Ishikawa (cell line): ENCODE measurements at regions not wholly inside any gene's neighbourhood (a gene's known extent, or its start where the extent isn't known, plus 50 kb on each side); places are given as distances from the start of the nearest gene placed in this dataset.

Source experiments
- CEBPB ChIP-seq: IDR thresholded peaks from 2 replicates; pipeline ENCODE4 v1.6.1; 2012
- CREB1 ChIP-seq: IDR thresholded peaks from 2 replicates; pipeline ENCODE4 v1.6.1; 2012; ENCODE audit warnings: low read depth
- EGR1 ChIP-seq: IDR thresholded peaks from 2 replicates; pipeline ENCODE4 v1.6.1; 2012
- EP300 ChIP-seq: IDR thresholded peaks from 2 replicates; pipeline ENCODE4 v1.6.1; 2012; ENCODE audit warnings: borderline replicate concordance
- FOXM1 ChIP-seq: IDR thresholded peaks from 2 replicates; pipeline ENCODE4 v1.6.1; 2012; ENCODE audit warnings: low read depth, borderline replicate concordance
- NFIC ChIP-seq: IDR thresholded peaks from 2 replicates; pipeline ENCODE4 v1.6.1; 2012
- RAD21 ChIP-seq: IDR thresholded peaks from 2 replicates; pipeline ENCODE4 v1.6.1; 2012; ENCODE audit warnings: low read depth
- TAF1 ChIP-seq: IDR thresholded peaks from 2 replicates; pipeline ENCODE4 v1.6.1; 2012; ENCODE audit warnings: low read depth, mild to moderate bottlenecking
- TCF12 ChIP-seq: IDR thresholded peaks from 2 replicates; pipeline ENCODE4 v1.6.1; 2012; ENCODE audit warnings: low read depth
- TEAD4 ChIP-seq: IDR thresholded peaks from 2 replicates; pipeline ENCODE4 v1.6.1; 2012
- USF1 ChIP-seq: IDR thresholded peaks from 2 replicates; pipeline ENCODE4 v1.6.1; 2012
- YY1 ChIP-seq: IDR thresholded peaks from 2 replicates; pipeline ENCODE4 v1.6.1; 2012; ENCODE audit warnings: low read depth
- ZBTB7A ChIP-seq: IDR thresholded peaks from 2 replicates; pipeline ENCODE4 v1.6.1; 2012; ENCODE audit warnings: low read depth
- TF ChIP-seq, protein P1 (sequence below): IDR thresholded peaks from 2 replicates; pipeline ENCODE4 v1.6.1; 2012; ENCODE audit warnings: low read depth, mild to moderate bottlenecking
- TF ChIP-seq, protein P2 (sequence below): IDR thresholded peaks from 2 replicates; pipeline ENCODE4 v1.6.1; 2012

DNA sequence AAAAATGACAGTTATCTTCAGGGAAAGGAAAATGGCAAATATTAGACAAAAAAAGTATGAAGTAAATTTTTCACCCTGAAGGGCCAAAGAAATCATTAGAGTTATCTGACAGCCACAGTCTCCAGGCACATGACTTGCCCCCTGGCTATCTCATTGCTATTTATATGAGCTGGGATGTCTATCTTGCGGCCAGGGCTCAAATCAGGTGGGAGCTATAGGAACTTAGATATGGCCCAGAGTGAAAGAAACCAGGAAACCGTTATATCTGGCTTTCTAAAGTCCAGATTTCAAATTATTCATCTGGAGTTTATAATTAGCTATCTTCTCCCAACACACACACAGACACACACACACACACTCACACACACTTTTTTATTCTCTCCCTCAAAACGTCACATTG lies 135.3 kb upstream of the EEF1E1 start:
- TF ChIP-seq TAF1 (no peak), EP300 (no peak), CEBPB (no peak), TEAD4 (no peak)
- TF ChIP-seq, protein P1, sequence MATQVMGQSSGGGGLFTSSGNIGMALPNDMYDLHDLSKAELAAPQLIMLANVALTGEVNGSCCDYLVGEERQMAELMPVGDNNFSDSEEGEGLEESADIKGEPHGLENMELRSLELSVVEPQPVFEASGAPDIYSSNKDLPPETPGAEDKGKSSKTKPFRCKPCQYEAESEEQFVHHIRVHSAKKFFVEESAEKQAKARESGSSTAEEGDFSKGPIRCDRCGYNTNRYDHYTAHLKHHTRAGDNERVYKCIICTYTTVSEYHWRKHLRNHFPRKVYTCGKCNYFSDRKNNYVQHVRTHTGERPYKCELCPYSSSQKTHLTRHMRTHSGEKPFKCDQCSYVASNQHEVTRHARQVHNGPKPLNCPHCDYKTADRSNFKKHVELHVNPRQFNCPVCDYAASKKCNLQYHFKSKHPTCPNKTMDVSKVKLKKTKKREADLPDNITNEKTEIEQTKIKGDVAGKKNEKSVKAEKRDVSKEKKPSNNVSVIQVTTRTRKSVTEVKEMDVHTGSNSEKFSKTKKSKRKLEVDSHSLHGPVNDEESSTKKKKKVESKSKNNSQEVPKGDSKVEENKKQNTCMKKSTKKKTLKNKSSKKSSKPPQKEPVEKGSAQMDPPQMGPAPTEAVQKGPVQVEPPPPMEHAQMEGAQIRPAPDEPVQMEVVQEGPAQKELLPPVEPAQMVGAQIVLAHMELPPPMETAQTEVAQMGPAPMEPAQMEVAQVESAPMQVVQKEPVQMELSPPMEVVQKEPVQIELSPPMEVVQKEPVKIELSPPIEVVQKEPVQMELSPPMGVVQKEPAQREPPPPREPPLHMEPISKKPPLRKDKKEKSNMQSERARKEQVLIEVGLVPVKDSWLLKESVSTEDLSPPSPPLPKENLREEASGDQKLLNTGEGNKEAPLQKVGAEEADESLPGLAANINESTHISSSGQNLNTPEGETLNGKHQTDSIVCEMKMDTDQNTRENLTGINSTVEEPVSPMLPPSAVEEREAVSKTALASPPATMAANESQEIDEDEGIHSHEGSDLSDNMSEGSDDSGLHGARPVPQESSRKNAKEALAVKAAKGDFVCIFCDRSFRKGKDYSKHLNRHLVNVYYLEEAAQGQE: no peak

DNA sequence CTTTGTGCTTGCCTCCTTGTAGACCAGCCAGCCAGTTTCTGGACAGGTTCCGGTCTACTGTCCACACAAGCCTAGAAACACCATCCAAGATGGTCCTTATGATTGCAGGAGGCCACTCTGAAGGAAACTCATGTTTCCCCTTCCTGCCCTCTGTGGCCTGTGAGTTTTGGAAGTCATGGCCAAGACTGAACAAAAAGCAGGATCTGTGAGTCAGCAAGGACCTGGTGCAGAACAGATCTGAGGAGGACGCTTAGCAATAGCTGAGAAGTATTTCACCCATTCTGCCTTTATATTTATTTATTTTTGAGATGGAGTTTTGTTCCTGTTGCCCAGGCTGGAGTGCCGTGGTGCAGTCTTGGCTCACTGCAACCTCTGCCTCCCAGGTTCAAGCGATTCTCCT lies 134.6 kb upstream of the EEF1E1 start:
- no peak for TF ChIP-seq TEAD4
- no peak for TF ChIP-seq TAF1
- TF ChIP-seq EP300: no peak
- no peak for TF ChIP-seq EGR1

GRCh38 chr6:8234321-8234720 lies 132.0 kb upstream of the EEF1E1 start:
- TF ChIP-seq YY1: no peak
- TF ChIP-seq CEBPB: no peak
- TF ChIP-seq, protein P2, sequence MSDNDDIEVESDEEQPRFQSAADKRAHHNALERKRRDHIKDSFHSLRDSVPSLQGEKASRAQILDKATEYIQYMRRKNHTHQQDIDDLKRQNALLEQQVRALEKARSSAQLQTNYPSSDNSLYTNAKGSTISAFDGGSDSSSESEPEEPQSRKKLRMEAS: no peak
- no peak for TF ChIP-seq ZBTB7A

- no peak for TF ChIP-seq USF1
- no peak for TF ChIP-seq CREB1
- no peak for TF ChIP-seq EGR1
- TF ChIP-seq TCF12: no peak
- TF ChIP-seq ZBTB7A: no peak
- no peak for TF ChIP-seq YY1
- no peak for TF ChIP-seq RAD21
- TF ChIP-seq, protein P1: no peak
Observed at GRCh38 chr6:8231956-8232355, 129.6 kb upstream of the EEF1E1 start.

- TF ChIP-seq RAD21 (no peak), ZBTB7A (no peak), NFIC (no peak)
Observed at GRCh38 chr6:8229915-8230756, 127.8 kb upstream of the EEF1E1 start.

- TF ChIP-seq TAF1 (no peak), CEBPB (no peak), ZBTB7A (no peak), YY1 (no peak), NFIC (no peak), EGR1 (no peak)
- TF ChIP-seq, protein P2: no peak
Observed at GRCh38 chr6:8225113-8225512, 122.8 kb upstream of the EEF1E1 start.

- no peak for TF ChIP-seq TEAD4
- no peak for TF ChIP-seq TAF1
- TF ChIP-seq CREB1: no peak
- TF ChIP-seq, protein P1: no peak
- no peak for TF ChIP-seq RAD21
- TF ChIP-seq, protein P2: no peak
- no peak for TF ChIP-seq FOXM1
- no peak for TF ChIP-seq NFIC
- TF ChIP-seq USF1: no peak
- TF ChIP-seq TCF12: no peak
- TF ChIP-seq EP300: no peak
- TF ChIP-seq YY1: no peak
- TF ChIP-seq EGR1: no peak
Observed at GRCh38 chr6:8223678-8224077, 121.3 kb upstream of the EEF1E1 start.
